ENCODE measurements at regions not wholly inside any gene's neighbourhood (a gene's known extent, or its start where the extent isn't known, plus 50 kb on each side); places are given as distances from the start of the nearest gene placed in this dataset.

GRCh38 chr5:5644249-5644648 lies 221.8 kb downstream of the ICE1 start:
- TF ChIP-seq CTCF (conservative IDR thresholded peaks at IDR 0.05 in 1 of 2, IDR thresholded peaks at IDR 0.05 in 1 of 2; ENCODE audit: low read depth in 1 of 2, low read length in 2 of 2), result no peak
- no peak for TF ChIP-seq EZH2 (IDR thresholded peaks at IDR 0.05; ENCODE audit: low read length, missing control alignments)

All from fibroblast of lung (primary cell).